ENCODE measurements at regions not wholly inside any gene's neighbourhood (a gene's known extent, or its start where the extent isn't known, plus 50 kb on each side); places are given as distances from the start of the nearest gene placed in this dataset.

- ChIA-PET POLR2A (interaction anchor here (0.6 to 6.4 kb wide), 6 partner anchors 10 to 289 kb away, joined by 3 to 78 read pairs (median 3); no protein-coding TSS in a partner anchor), CTCF (interaction anchor here (0.5 to 24.1 kb wide), 60 partner anchors 8 to 1566 kb away, joined by 3 to 931 read pairs (median 4); no protein-coding TSS in a partner anchor)
- BruUV-seq (replicated peaks): no TSS peak
- H3K27ac Mint-ChIP-seq (ENCODE audit: low read depth, unreplicated experiment): no peak overlapping the region
- H3K4me3 Mint-ChIP-seq (ENCODE audit: unreplicated experiment): no peak overlapping the region
- peak; percentile 94 for DNase-seq (ENCODE audit: unreplicated experiment)
- intact Hi-C loops (cut with micrococcal nuclease): loop anchor here (1.0 to 10.0 kb wide), 6 partner anchors 82 to 948 kb away; no protein-coding TSS in a partner anchor
- H3K27me3 Mint-ChIP-seq (ENCODE audit: insufficient read depth, unreplicated experiment): peaks cover 11% of the 10 kb centered on the region
- peak; percentile 99 for TF ChIP-seq CTCF (IDR thresholded peaks at IDR 0.05; ENCODE audit: unreplicated experiment)
- peaks cover 10% of the 10 kb centered on the region for H3K4me1 Mint-ChIP-seq (ENCODE audit: insufficient read depth, unreplicated experiment)
- no peaks in the 10 kb centered on the region for H3K9me3 Mint-ChIP-seq (ENCODE audit: unreplicated experiment)
- no peaks in the 10 kb centered on the region for H3K36me3 Mint-ChIP-seq (ENCODE audit: insufficient read depth, unreplicated experiment)
These were observed 51.4 kb upstream of the CHSY3 start for GRCh38 chr5:129852747-129853352.

GRCh38 chr5:129853588-129853987 is 50.7 kb upstream of the CHSY3 start:
- H3K9me3 Mint-ChIP-seq (ENCODE audit: unreplicated experiment): no peaks in the 10 kb centered on the region
- DNase-seq (ENCODE audit: unreplicated experiment): no peak
- POLR2A ChIA-PET: interaction anchor here (0.6 to 6.4 kb wide), 2 partner anchors 9 to 82 kb away, joined by 3 to 78 read pairs; no protein-coding TSS in a partner anchor
- H3K36me3 Mint-ChIP-seq (ENCODE audit: insufficient read depth, unreplicated experiment): no peaks in the 10 kb centered on the region
- intact Hi-C loops (cut with micrococcal nuclease): loop anchor here (2.0 to 10.0 kb wide), 5 partner anchors 191 to 949 kb away; no protein-coding TSS in a partner anchor
- no peak for TF ChIP-seq CTCF (IDR thresholded peaks at IDR 0.05; ENCODE audit: unreplicated experiment)
- H3K4me1 Mint-ChIP-seq (ENCODE audit: insufficient read depth, unreplicated experiment): peaks cover 10% of the 10 kb centered on the region
- no TSS peak for BruUV-seq (replicated peaks)
- CTCF ChIA-PET: interaction anchor here (0.6 to 24.1 kb wide), 23 partner anchors 11 to 1260 kb away, joined by 3 to 931 read pairs (median 6); no protein-coding TSS in a partner anchor
- no peak overlapping the region for H3K4me3 Mint-ChIP-seq (ENCODE audit: unreplicated experiment)
- no peak overlapping the region for H3K27ac Mint-ChIP-seq (ENCODE audit: low read depth, unreplicated experiment)
- peaks cover 7% of the 10 kb centered on the region for H3K27me3 Mint-ChIP-seq (ENCODE audit: insufficient read depth, unreplicated experiment)

All from MCF 10A (cell line).